IMR-90 (cell line): ENCODE measurements at regions not wholly inside any gene's neighbourhood (a gene's known extent, or its start where the extent isn't known, plus 50 kb on each side); places are given as distances from the start of the nearest gene placed in this dataset.

ENCODE experiments used
- ATAC-seq: fragments of 200-7000 bp; cut with Tn5 transposase; 2 replicates; pipeline ENCODE4 v1.9.1; 2020; ENCODE audit warnings: low read depth, mild to moderate bottlenecking, moderate library complexity
- BruUV-seq: library from RNA; stranded (reverse); fragments of 400-500 nt; replicated peaks from 2 replicates; lab custom pipeline; 2021; lab: Mats Ljungman, UMichigan
- CTCF ChIA-PET: fragments of 300-600 bp; formaldehyde crosslinking; extraction: SDS; loops from one replicate; lab custom pipeline; 2021; ENCODE audit warnings: antibody characterized with exemption; lab: Yijun Ruan, JAX
- POLR2A ChIA-PET: fragments of 300-600 bp; sonication (Branson Sonifier 250); formaldehyde crosslinking; loops from one replicate; lab custom pipeline; 2022; ENCODE audit warnings: antibody characterized with exemption; ENCODE audit not compliant: unreplicated experiment; lab: Charles Lee
- DNase-seq: peaks from one replicate; pipeline ENCODE4 v3.0.0; 2013
- H2AFZ ChIP-seq: replicated peaks from 2 replicates; pipeline ENCODE3; 2013; ENCODE audit warnings: low read length, mild to moderate bottlenecking; ENCODE audit not compliant: poor library complexity
- H2AK5ac ChIP-seq: 2 replicates; pipeline ENCODE4 v1.6.1; 2013; ENCODE audit warnings: low read depth, low read length, inconsistent platforms
- H2AK9ac ChIP-seq: replicated peaks from 2 replicates; pipeline ENCODE3; 2013; ENCODE audit warnings: mild to moderate bottlenecking, low read depth, low read length, moderate library complexity; ENCODE audit not compliant: poor library complexity
- H2BK120ac ChIP-seq: 2 replicates; pipeline ENCODE4 v1.6.1; 2013; ENCODE audit warnings: low read depth, low read length, inconsistent platforms
- H2BK15ac ChIP-seq: 3 replicates; pipeline ENCODE4 v1.6.1; 2013; ENCODE audit warnings: low read depth, low read length, inconsistent platforms
- H2BK20ac ChIP-seq: 2 replicates; pipeline ENCODE4 v1.6.1; 2013; ENCODE audit warnings: low read depth, mild to moderate bottlenecking, inconsistent platforms, low read length, moderate library complexity
- H2BK5ac ChIP-seq: 2 replicates; pipeline ENCODE4 v1.6.1; 2013; ENCODE audit warnings: mild to moderate bottlenecking, low read depth, low read length, inconsistent platforms; ENCODE audit not compliant: poor library complexity, severe bottlenecking
- H3K14ac ChIP-seq: replicated peaks from 2 replicates; pipeline ENCODE4 v1.6.1; 2013; ENCODE audit warnings: low read depth, low read length, inconsistent platforms
- H3K18ac ChIP-seq: 2 replicates; pipeline ENCODE4 v1.6.1; 2013; ENCODE audit warnings: low read depth, low read length, control low read depth
- H3K23ac ChIP-seq: 2 replicates; pipeline ENCODE4 v1.6.1; 2013; ENCODE audit warnings: low read depth, low read length, inconsistent platforms
- H3K27ac ChIP-seq: 2 replicates; pipeline ENCODE4 v1.5.1; 2013; ENCODE audit warnings: mild to moderate bottlenecking, control low read depth, low read length; ENCODE audit not compliant: insufficient read depth
- H3K27me3 ChIP-seq: 2 replicates; pipeline ENCODE4 v1.6.1; 2013; ENCODE audit warnings: low read length; ENCODE audit not compliant: control insufficient read depth, insufficient read depth
- H3K36me3 ChIP-seq: 2 replicates; pipeline ENCODE4 v1.6.1; 2013; ENCODE audit warnings: low read length, mixed read lengths; ENCODE audit not compliant: control insufficient read depth, insufficient read depth
- H3K4ac ChIP-seq: 2 replicates; pipeline ENCODE4 v1.6.1; 2013; ENCODE audit warnings: low read depth, low read length, inconsistent platforms
- H3K4me1 ChIP-seq: 2 replicates; pipeline ENCODE4 v1.6.1; 2013; ENCODE audit warnings: low read length, mixed read lengths; ENCODE audit not compliant: control insufficient read depth, insufficient read depth
- H3K4me2 ChIP-seq: 2 replicates; pipeline ENCODE4 v1.6.1; 2013; ENCODE audit warnings: low read depth, mild to moderate bottlenecking, control low read depth, low read length, moderate library complexity
- H3K4me3 ChIP-seq: 2 replicates; pipeline ENCODE4 v1.5.1; 2013; ENCODE audit warnings: low read depth, mild to moderate bottlenecking, control low read depth, low read length, moderate library complexity; ENCODE audit not compliant: insufficient read depth
- H3K56ac ChIP-seq: 2 replicates; pipeline ENCODE4 v1.6.1; 2013; ENCODE audit warnings: low read length, inconsistent platforms; ENCODE audit not compliant: insufficient read depth; ENCODE audit errors: extremely low read depth
- H3K79me1 ChIP-seq, 2 experiments: 2 replicates each; pipeline ENCODE4 v1.6.1; 2013; ENCODE audit warnings: low read length in 2 of 2, inconsistent platforms in 1 of 2, low read depth in 1 of 2
- H3K9ac ChIP-seq: 2 replicates; pipeline ENCODE4 v1.6.1; 2013; ENCODE audit warnings: low read depth, low read length, control low read depth
- H3K9me1 ChIP-seq: 2 replicates; pipeline ENCODE4 v1.6.1; 2013; ENCODE audit warnings: low read length, inconsistent platforms; ENCODE audit not compliant: insufficient read depth
- H3K9me3 ChIP-seq: 2 replicates; pipeline ENCODE4 v1.6.1; 2013; ENCODE audit warnings: low read length; ENCODE audit not compliant: control insufficient read depth, insufficient read depth
- H4K20me1 ChIP-seq: 2 replicates; pipeline ENCODE4 v1.6.1; 2013; ENCODE audit warnings: low read length, inconsistent platforms; ENCODE audit not compliant: insufficient read depth
- H4K5ac ChIP-seq: 2 replicates; pipeline ENCODE4 v1.6.1; 2013; ENCODE audit warnings: mild to moderate bottlenecking, low read depth, low read length, control low read depth
- H4K8ac ChIP-seq, 2 experiments: 2 replicates each; pipeline ENCODE4 v1.6.1; 2013; ENCODE audit warnings: low read depth in 2 of 2, low read length in 2 of 2, control low read depth in 1 of 2, inconsistent platforms in 1 of 2
- H4K91ac ChIP-seq: 2 replicates; pipeline ENCODE4 v1.6.1; 2013; ENCODE audit warnings: low read depth, low read length, inconsistent platforms; ENCODE audit not compliant: insufficient read depth
- BHLHE40 ChIP-seq: fragments of 150-350 bp; IDR thresholded peaks from 2 replicates; pipeline ENCODE4 v1.6.1; 2016; ENCODE audit warnings: mild to moderate bottlenecking, low read depth, low read length
- RAD21 ChIP-seq: IDR thresholded peaks from 2 replicates; pipeline ENCODE4 v1.6.1; 2012; ENCODE audit warnings: low read length, improper control_type of control experiment
- RCOR1 ChIP-seq: IDR thresholded peaks from 2 replicates; pipeline ENCODE4 v1.6.1; 2012; ENCODE audit warnings: mild to moderate bottlenecking, low read length, improper control_type of control experiment; ENCODE audit not compliant: insufficient replicate concordance
- RFX5 ChIP-seq: IDR thresholded peaks from 2 replicates; pipeline ENCODE4 v1.8.0; 2012; ENCODE audit warnings: low read depth, mild to moderate bottlenecking, low read length, moderate library complexity
- WGBS, 2 experiments: methylation state at CpG; one replicate each; pipeline versions ENCODE4 v1.1.5 to v1.1.7; 2013; ENCODE audit warnings: missing lambda C conversion rate in 2 of 2; ENCODE audit not compliant: insufficient read length in 1 of 2; ENCODE audit errors: extremely low coverage in 2 of 2; 5-methylcytosine and 5-hydroxymethylcytosine counted together
- dilution Hi-C: fragments of 300-500 bp; cut with HindIII; formaldehyde crosslinking; loops from one replicate; pipeline ENCODE4 v1.14.3; 2018; ENCODE audit warnings: low sequenced_read_pairs; ENCODE audit not compliant: unreplicated experiment
- in situ Hi-C: fragments of 300-500 bp; cut with MboI; formaldehyde crosslinking; loops from 3 replicates; pipeline ENCODE4 v1.14.3; 2019; ENCODE audit warnings: low sequenced_read_pairs, inconsistent platforms, mixed read lengths
- intact Hi-C: fragments of 100-400 bp; cut with micrococcal nuclease; formaldehyde crosslinking; loops from 2 replicates; pipeline ENCODE4 v1.10.0; 2022
- TF ChIP-seq, protein P1 (sequence below): fragments of 150-350 bp; IDR thresholded peaks from 2 replicates; pipeline ENCODE4 v1.6.1; 2016; ENCODE audit warnings: low read depth, mild to moderate bottlenecking, low read length, moderate library complexity, borderline replicate concordance

DNA sequence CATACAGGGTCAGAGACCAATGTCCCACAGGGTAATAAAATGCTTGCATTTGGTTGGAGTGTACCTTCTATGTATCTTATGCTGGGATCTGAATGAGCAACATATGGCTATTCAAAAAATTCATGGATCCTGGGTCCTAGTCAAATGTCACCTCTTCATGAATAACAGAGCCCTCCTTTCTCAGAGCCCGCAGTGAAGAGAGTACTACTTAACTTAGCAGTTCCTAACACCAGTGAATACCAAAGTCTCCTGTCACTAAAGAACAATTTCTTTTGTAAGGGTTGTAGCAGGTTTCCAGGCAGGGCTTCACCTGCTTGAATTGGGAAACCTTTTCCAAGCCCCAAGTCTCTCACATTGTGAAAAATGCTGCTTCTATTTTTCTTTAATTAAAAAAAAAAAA, 483.0 kb upstream of the DEPDC1 start:
- H3K27me3 ChIP-seq: no peaks in the 10 kb centered on the region
- H3K4me3 ChIP-seq: no peak overlapping the region
- H4K91ac ChIP-seq: no peak overlapping the region
- ChIA-PET CTCF (no interaction called here), POLR2A (no interaction called here)
- no peaks in the 10 kb centered on the region for H3K9me1 ChIP-seq
- no peak overlapping the region for H3K18ac ChIP-seq
- no peak overlapping the region for H2AFZ ChIP-seq
- DNase-seq: no peak
- H3K9me3 ChIP-seq: no peaks in the 10 kb centered on the region
- H3K9ac ChIP-seq: no peak overlapping the region
- H3K4me1 ChIP-seq: no peaks in the 10 kb centered on the region
- no peak for ATAC-seq
- dilution Hi-C loops (no loop called here), intact Hi-C loops (no loop called here), in situ Hi-C loops (no loop called here)
- TF ChIP-seq RFX5 (no peak), RAD21 (no peak), BHLHE40 (no peak), RCOR1 (no peak)
- TF ChIP-seq, protein P1, sequence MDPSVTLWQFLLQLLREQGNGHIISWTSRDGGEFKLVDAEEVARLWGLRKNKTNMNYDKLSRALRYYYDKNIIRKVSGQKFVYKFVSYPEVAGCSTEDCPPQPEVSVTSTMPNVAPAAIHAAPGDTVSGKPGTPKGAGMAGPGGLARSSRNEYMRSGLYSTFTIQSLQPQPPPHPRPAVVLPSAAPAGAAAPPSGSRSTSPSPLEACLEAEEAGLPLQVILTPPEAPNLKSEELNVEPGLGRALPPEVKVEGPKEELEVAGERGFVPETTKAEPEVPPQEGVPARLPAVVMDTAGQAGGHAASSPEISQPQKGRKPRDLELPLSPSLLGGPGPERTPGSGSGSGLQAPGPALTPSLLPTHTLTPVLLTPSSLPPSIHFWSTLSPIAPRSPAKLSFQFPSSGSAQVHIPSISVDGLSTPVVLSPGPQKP: no peak
- H3K56ac ChIP-seq: no peak overlapping the region
- H3K14ac ChIP-seq: no peak overlapping the region
- no peak overlapping the region for H4K8ac ChIP-seq
- no peak overlapping the region for H3K4ac ChIP-seq
- H2BK20ac ChIP-seq: no peak overlapping the region
- no peak overlapping the region for H3K27ac ChIP-seq
- BruUV-seq: no TSS peak
- no peak overlapping the region for H2AK5ac ChIP-seq
- H4K20me1 ChIP-seq: no peaks in the 10 kb centered on the region
- H3K36me3 ChIP-seq: no peaks in the 10 kb centered on the region
- H2BK120ac ChIP-seq: no peak overlapping the region
- no peak overlapping the region for H3K4me2 ChIP-seq
- no peak overlapping the region for H3K23ac ChIP-seq
- no CpG with 5 or more reads among the region's 1 CpG for WGBS, 2 experiments
- H2BK5ac ChIP-seq: no peak overlapping the region
- H4K5ac ChIP-seq: no peak overlapping the region
- no peaks in the 10 kb centered on the region for H3K79me1 ChIP-seq
- H2AK9ac ChIP-seq: no peak overlapping the region
- H2BK15ac ChIP-seq: no peak overlapping the region
